GM18511 (cell line): ENCODE measurements at regions not wholly inside any gene's neighbourhood (a gene's known extent, or its start where the extent isn't known, plus 50 kb on each side); places are given as distances from the start of the nearest gene placed in this dataset.
"Not testable (repeated sequence)": the region's sequence is repeated elsewhere in the genome, so short reads cannot be mapped to it uniquely, and the experiment has no call there.

Source experiments
- ATAC-seq: cut with Tn5 transposase; IDR thresholded peaks from one replicate; pipeline ENCODE4 v1.9.1; 2021; ENCODE audit warnings: mild to moderate bottlenecking, moderate library complexity; ENCODE audit not compliant: unreplicated experiment

DNA sequence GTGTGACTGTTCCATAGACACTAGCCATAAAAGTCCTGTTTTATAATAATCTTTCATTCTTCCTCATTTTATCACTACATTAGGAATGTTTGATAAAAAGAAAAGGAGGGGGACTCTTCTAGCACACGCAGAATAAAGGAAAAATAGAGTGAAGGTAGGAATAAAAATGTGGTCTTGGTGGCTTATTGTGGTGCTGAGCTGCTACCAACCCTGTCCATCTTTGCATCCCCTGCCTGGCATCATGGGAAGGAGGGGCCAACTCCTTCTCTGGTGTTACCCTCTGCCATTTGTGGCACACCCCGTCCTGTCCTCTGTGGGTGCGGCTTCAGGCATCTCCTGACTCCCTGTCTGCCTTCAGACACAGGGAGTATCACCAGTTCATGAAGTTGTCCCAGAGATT is 104.9 kb upstream of the ZNF536 start:
- ATAC-seq, result no peak

DNA sequence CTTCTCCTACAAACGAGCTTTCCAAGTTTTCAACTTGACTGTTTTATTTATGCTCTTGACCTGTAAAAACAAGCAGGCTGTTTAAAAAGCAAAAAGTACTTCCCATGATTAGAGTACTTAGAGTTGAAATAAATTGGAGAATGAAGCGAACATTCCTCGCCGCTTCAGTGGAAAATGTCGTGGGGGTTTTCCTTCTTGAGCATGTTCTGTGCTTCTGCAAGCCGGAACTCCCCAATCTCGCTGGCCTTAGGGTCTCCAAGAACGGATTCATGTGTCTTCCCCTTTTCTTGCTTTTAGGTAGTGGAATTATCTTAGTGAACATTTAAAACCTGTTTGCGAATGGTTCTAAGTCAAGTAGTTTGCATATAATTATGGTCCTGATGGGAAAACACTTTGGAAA is 103.6 kb upstream of the ZNF536 start:
- ATAC-seq, result no peak

DNA sequence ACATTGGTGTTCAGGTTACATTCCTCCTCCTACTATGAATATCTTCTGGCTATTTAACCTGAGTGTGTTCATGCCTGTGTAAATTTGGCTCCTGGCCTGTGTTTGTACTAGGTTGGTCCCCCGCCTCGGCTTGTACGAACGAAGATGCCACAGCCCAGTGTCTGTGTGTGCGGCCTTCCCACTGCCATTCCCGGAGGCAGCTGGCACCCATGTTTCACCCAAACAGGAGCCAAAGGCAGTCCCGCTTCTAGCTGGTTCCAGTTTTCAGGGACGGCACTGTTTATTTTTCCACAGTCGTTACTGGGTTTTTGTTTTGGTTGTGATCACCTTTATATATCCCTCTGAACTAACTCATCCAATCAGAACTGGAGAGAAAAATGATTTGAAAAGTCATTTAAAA is 102.5 kb upstream of the ZNF536 start:
- no peak for ATAC-seq

DNA sequence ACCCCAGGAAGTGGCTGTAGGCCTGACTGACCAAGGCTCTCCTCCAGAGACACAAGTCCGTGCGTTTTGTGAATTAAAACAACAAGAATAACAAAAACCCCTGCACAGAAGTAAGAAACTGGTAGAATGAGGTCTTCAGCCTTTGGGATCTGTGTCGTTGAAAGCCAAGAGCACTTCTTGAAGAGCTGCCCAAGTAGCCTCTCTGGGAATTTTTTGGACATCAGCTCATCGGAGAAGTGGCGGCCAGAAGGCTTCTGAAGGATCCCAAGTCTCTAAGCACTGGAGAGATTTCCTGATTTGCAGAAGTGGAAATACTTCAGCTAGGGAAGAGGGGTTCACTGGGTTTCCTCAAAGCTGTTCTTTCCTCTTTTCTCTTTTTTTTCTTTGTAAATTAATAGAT is 100.4 kb upstream of the ZNF536 start:
- ATAC-seq, result no peak

DNA sequence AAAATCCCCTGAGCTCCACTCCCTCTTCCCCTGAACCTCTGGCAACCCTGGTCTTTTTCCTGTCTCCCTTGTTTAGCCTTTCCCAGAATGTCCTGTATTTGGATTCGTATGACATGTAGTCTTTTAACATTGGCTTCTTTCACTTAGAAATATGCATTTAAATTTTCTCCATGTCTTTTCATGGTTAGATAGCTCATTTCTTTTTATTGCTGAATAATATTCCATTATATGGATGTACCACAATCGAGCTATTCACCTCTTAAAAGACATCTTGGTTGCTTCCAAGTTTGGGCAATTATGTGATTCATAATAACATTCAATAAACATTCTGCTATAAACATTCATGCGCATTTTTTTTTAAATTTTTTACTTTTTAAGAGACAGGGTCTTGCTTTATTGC is 99.6 kb upstream of the ZNF536 start:
- no peak for ATAC-seq

DNA sequence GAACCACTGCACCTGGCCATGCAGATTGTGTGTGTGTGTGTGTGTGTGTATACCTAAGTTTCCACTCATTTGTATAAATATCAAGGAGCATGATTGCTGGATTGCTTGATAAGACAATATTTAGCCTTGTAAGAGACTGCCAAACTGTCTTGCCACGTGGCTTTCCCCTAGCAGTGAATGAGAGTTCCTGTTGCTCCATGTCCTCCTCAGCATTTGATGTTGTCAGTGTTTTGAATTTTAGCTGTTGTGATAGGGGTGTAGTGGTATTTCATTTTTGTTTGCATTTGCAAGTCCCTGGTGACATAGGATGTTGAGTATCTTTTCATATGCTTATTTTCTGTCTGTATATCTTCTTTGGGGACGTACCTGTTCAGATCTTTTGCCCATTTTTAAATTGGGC is 99.0 kb upstream of the ZNF536 start:
- no peak for ATAC-seq

DNA sequence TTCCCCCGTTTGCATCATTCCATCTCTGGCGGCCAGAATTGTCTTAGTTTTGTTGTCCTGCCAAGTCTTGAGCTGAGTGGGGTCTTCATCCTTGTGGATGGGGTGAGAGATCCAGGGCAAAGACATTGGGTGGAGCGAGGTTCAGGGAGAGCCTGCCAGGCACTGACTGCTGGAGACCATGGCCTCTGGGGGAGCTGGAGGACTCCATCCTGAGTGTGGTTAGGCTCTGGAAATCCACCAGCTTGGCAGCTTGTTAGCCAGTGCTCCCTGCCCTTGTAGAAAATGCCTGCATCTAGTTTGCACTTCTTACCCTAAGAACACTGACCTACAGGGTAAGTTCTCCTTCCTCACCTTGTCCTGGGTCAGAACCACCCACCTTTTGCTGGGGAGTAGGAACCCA is 97.2 kb upstream of the ZNF536 start:
- no peak for ATAC-seq

DNA sequence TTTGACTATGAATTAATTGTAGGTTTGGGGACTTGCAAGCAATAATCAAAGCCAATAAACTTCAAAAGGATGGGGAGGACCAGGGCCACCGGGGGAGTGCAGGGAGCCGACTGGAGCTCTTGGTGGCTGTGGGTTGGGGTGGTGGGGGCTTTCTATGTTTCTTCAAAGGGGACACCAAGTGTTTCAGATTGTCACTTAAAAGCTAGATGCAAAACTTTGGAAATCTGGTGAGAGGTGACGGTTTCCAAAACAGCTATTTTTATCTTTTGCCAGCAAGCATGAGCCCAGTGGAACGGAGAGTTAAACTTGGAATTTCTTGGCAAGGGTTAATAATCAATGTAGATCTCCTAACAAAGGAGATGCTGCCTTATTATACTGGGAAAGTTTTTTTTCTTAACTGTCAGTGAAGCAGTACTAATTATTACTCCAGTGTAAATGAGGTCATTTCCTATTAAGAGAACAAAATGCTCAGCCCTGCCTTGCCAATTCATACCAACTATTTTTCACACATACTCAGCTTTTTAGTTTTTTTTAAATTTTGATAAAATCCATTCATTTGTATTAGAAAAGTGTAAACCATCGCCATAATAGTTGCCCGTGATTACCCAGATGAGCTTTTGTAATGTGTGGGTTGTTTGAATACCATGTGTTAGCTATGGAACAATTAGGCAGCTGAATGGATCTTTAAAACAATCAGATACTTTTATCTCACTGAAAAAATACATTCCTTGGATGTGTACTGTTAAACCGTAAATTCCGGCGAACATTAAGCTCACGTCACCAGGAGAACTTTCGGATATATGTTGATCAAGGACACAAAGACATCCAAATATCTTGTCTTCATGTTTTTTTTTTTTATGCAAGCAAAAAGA is 95.9 kb upstream of the ZNF536 start:
- ATAC-seq, result no peak

DNA sequence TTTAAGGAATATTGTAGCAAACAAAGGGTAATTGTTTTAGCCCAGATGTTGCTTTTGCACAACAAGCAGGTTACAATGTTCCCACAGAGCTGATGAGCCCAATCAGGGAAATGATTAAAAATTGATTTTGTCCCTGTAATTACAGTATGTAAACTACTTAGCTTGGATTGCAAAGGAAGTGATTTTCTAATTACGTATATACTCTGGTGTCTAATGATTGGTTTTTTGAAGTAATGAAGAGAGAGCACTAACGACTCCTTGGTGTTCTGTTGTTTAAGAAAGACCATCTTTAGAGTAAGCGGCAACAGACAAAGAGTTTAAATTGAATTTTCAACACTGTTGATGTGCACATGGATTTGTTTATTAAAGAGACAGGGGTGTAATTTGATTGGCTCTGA is 95.3 kb upstream of the ZNF536 start:
- no peak for ATAC-seq

DNA sequence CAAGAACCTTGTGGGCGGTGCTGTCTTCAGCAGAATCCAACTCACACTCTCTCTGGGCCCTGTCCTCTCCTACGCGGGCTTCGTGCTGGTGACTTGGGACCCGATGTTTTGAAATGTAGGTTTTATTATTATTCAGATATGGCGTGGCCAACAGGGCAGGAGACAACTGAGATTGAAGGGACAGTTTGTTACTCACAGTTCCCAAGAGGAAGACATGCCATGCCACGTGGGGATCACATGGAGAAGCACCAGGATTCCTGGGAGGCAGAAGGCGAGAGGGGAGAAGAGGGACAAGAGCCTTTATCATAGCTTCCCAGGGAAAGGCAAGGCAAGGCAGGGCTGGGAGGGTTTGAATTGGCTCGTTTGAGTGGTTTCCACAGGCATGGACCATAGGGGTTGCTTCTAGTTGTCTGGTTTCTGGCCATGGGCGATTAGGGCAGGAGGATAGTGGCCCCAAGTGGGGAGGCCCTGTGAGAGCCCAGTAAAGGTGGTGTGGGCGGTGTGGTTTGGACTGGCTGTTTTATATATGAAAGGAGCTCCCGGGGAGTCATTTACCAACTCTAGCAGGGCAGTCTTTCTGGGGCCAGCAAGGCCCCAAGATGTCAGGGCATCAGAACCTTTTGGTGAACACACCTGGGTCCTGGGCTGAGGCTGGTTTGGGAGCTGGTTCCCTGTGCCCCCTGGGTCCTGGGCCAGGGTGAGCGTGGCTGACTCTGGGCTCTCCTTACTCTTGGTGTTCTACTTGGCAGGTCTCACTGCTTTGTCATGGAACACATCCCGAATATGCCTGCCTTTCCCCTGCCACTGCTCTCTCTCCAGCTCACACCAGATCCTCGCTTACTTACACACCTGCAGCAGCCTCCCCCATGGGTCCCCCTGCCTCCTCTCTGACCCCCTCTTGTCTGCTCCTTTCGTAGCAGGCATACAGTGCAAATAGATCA is 94.0 kb upstream of the ZNF536 start:
- no peak for ATAC-seq

DNA sequence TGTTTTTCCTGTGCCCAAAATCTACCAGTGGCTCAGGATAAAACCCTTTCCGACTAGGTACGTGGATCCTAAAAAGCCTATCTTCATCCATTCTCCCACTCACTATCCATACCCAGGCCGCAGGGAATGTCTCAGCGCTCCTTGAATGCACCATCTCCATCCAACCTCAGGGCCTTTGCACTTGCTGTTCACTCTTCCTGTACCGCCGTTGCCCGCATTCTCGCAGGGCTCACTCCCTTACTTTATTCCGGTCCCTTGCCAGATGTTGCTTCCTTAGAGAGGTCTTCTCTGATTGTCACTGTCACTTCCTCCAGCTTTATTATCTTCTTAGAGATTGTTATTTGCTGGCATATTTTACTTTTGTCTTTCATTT is 93.3 kb upstream of the ZNF536 start:
- no peak for ATAC-seq

DNA sequence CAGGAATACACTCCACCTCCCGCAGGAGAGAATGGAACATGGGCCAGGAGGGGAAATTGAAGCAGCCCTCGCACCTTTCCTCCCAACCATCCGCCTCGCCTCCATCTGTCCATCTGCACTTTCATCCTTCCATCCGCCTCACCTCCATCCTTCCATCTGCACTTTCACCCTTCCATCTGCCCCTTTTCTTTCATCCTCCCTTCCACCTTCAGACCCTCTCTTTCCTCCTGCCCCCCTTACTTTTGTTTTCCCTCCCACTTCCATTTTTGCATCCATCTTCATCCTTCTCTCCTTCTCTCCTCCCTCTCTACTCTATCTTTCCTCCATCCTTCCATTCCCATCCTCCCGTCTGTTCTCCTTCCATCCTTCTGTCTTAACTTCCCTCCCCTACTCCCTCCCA is 92.2 kb upstream of the ZNF536 start:
- ATAC-seq, result no peak

DNA sequence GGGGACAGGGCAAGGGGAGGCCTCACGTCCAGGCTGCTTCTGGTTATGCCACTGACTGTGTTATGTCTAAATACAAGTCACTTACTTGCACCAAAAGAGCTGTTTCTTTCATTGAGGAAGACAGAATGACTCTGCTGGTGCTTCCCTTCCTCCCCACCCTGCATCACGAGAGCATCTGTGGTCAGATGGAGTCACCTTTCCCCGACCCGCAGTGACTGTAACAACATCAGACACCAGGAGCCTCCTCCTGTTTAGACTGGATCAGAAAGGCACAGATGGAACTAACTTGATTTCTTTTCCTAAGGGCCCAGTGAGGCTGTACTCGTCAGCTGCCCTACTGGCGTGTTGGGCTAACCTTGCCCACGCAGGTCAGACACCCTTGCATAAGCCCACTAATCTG is 90.3 kb upstream of the ZNF536 start:
- no peak for ATAC-seq

DNA sequence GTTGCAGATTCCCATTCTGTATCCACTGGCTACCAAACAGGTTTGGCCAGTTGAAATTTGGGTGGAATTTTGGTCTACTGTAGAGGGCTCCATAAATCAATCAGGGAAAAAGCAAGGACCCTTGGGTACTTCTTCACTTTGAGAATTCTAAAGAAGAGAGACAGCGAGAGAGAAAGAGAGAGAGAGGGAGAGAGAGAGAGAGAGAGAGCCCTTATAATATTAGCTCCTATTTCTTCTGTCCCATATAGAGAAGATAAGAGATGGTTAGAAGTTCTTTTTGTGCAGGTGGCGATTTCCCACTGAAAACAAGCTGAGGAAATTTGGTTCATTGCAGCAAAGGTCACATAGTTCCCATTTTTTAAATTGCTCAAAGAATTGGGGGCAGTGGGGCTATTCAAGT is 88.6 kb upstream of the ZNF536 start:
- no peak for ATAC-seq

DNA sequence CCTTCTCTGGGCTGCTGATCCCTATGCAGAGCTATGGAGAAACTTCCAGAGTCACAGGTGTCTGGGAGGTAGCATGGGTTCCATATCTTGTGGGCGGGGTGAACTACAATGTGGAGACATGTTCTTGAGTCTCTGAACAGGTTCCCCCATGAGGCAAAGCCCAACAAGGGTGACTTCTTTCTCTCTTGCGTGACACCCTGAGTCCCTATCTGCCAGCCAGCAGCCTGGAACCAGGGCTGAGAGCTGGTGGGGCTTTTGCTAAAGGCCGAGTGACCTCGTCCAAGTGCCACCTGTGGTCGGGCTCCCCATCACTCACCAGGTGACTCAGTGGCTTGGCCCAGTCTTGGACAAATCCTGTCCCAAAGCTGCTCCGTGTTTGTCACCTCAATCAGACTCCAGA is 88.0 kb upstream of the ZNF536 start:
- ATAC-seq, result no peak

DNA sequence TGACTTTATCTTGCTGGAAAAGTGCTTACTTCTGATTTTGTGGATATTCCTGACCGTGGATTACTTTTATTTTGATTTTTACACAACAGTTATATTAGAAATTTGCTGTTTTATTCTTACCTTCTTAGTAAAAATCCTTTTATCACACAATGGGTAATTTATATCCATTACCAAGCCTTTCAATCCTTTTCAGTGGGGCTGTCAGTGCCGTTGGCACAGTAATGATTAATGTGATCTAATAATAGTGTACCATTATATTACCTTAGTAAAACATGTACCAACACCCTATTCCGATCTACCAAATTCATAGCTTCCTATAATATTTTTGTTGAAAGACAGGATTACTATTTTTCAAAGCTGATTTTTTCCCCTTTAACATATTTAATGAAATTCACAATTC is 87.3 kb upstream of the ZNF536 start:
- ATAC-seq, result no peak

DNA sequence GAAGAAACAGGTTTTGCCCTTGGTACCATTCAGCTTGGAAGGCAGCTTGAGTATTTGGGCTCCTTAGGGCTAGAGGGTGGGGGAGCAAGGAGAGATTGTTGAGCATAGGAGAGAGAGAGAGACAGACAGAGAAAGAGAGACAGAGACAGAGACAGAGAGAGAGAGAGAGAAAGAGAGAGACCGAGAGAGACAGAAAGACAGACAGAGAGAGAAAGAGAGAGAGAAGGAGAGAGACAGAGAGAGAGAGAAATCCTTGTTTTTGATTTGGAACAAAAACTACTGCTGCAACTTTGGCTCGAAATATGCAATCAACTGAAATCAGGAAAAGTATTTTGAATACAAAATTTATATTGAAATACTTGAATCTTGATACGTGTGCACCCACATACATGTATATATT is 85.8 kb upstream of the ZNF536 start:
- no peak for ATAC-seq

DNA sequence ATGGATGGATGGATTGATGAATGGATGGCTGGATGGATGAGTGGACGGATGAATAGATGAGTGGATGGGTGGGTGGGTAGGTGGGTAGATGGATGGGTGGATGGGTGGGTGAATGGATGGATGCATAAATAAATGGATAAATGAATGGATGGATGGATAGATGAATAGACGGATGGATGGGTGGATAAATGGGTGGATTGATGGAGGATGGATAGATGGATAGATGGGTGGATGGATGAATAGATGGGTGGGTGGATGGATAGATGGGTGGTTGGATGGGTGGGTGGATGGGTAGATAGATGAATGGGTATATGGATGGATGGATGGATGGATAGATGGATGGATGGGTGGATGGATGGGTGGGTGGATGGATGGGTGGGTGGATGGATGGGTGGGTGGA is 84.9 kb upstream of the ZNF536 start:
- ATAC-seq, result no peak

DNA sequence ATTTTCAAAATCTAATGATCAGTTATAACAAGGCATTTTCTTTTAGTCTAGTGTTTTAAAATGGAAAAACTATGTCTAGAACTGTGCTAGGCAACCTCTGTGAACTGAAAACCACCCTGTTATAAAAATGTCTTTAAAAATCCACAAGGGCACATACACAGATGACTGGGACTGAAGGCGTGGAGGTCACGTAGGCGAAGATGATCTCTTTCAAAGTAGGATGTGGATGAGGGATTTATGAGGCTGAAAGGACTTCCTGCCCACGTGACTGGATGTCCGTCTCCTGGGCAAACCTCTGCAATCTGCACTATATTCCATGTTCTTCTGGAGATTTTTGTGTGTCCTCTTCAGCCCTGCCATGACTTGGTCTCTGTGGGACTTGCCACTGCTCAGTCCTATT is 84.2 kb upstream of the ZNF536 start:
- no peak for ATAC-seq

DNA sequence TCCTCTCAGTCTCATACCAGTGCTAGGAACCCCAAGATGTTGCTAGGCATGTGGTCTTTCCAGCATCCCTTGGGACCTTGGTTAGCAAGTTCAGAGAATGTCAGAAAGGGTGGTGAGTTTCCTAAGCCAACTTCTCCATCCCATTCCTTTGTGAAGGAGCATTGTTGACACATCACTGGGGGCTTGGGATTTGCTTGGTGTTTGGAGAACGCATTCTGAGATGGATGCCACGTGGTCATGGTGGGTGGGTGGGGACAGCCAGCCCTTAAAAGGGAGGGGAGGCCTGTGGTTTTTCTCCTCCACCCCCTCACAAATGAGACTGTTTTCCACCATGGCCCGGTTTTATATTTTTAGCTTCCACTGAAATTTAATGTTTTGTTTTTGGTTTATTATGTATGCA is 83.3 kb upstream of the ZNF536 start:
- no peak for ATAC-seq

DNA sequence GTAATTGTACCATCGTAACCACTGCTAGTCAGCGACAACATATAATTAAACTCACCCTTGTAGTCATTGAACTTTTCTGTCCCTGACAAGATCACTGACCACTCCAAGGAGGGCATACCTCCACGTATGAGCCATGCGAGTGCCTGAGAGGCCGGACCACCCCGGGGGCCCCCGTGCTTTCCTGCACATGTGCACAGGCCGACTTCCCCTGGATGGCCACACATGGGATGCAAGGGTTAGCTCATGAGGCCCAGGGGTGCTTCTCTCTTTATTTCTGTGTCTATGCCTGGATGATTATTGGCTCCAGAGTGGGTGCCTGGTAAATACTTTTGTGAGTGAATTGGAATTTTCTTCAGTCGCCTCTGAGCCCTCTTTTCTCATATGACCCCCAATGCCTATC is 82.8 kb upstream of the ZNF536 start:
- no peak for ATAC-seq

DNA sequence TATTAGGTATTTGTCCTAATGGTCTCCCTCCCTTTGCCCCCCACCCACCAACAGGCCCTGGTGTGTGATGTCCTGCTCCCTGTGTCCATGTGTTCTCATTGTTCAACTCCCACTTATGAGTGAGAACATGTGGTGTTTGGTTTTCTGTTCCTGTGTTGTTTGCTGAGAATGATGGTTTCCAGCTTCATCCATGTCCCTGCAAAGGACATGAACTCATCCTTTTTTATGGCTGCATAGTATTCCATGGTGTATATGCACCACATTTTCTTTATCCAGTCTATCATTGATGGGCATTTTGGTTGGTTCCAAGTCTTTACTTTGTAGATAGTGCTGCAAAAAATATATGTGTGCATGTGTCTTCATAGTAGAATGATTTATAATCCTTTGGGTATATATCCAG is 81.4 kb upstream of the ZNF536 start:
- not testable (repeated sequence) for ATAC-seq
